ENCODE measurements at regions not wholly inside any gene's neighbourhood (a gene's known extent, or its start where the extent isn't known, plus 50 kb on each side); places are given as distances from the start of the nearest gene placed in this dataset.

GRCh38 chr4:77375866-77376607 lies 219.0 kb downstream of the CCNG2 start:
- TF ChIP-seq CTCF (IDR thresholded peaks at IDR 0.05 in 8 of 11, conservative IDR thresholded peaks at IDR 0.05 in 3 of 11) (no peak), POLR2A (IDR thresholded peaks at IDR 0.05) (no peak)

All from spleen (tissue), 7 donors.